ENCODE measurements at regions not wholly inside any gene's neighbourhood (a gene's known extent, or its start where the extent isn't known, plus 50 kb on each side); places are given as distances from the start of the nearest gene placed in this dataset.

DNA sequence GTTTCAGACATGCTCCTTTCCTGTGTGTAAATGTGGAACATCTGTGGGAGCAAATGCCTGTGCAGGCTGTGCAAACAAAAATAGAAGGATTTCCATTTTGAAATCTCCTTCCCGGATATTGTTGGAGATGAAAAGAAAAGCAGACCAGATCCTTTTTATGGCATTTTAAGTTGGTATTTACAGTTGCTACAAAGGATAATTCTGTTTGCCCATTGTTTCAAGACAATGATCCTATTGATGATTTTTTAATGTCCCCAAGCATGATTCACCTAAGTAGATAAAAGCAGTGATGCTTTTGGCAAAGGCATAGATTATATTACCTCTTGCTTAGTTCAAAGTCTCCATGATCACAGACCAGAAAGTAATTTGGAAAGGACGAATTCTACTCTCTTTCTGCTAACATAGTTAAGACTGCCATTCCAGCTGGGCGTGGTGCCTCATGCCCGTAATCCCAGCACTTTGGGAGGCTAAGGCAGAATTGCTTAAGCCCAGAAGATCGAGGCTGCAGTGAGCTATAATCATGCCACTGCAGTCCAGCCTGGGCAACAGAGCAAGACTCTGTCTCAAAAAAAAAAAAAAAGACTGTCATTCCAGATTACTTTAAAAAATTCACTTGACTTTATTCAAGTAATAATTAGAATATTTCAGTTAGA lies 209.6 kb upstream of the SLC39A10 start:
- intact Hi-C loops (cut with micrococcal nuclease; ENCODE audit: unreplicated experiment) = no loop called here
- Histone ChIP-seq H3K4me2 (ENCODE audit: low read length) (no peak overlapping the region), H2AFZ (ENCODE audit: low read length) (no peak overlapping the region)

DNA sequence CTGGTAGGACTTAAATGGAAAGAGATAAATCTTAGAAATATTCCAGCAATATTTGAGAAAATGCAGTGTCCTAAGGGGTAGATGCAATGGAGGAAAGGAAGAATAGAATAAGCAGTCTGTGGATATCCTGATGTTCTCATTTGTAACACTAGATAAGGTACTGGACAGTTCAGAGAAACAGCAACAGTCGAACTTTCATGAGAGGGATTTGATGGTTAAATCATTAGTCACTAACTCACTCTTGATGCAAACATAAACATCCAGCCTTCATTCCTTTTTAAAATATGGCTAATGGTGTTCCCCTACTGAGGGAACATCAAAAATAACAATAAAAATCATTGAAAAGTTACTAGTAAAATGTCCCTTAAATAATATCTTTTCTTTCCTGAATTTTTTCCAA lies 211.4 kb upstream of the SLC39A10 start:
- H3K27ac ChIP-seq (ENCODE audit: low read depth, low read length, poor library complexity, severe bottlenecking) = no peak overlapping the region
- CTCF ChIA-PET (ENCODE audit: unreplicated experiment) = no interaction called here
- no TSS peak for BruUV-seq (replicated peaks)

More for the DNA sequence above, 209.6 kb upstream of the SLC39A10 start:
- BruUV-seq (replicated peaks) = no TSS peak
- no peaks in the 10 kb centered on the region for H3K9me3 ChIP-seq (ENCODE audit: low read length)
- TF ChIP-seq, protein P1, sequence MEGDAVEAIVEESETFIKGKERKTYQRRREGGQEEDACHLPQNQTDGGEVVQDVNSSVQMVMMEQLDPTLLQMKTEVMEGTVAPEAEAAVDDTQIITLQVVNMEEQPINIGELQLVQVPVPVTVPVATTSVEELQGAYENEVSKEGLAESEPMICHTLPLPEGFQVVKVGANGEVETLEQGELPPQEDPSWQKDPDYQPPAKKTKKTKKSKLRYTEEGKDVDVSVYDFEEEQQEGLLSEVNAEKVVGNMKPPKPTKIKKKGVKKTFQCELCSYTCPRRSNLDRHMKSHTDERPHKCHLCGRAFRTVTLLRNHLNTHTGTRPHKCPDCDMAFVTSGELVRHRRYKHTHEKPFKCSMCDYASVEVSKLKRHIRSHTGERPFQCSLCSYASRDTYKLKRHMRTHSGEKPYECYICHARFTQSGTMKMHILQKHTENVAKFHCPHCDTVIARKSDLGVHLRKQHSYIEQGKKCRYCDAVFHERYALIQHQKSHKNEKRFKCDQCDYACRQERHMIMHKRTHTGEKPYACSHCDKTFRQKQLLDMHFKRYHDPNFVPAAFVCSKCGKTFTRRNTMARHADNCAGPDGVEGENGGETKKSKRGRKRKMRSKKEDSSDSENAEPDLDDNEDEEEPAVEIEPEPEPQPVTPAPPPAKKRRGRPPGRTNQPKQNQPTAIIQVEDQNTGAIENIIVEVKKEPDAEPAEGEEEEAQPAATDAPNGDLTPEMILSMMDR (conservative IDR thresholded peaks at IDR 0.05; ENCODE audit: low read length) = no peak
- TF ChIP-seq EZH2phosphoT487 (IDR thresholded peaks at IDR 0.05; ENCODE audit: borderline replicate concordance, low read depth, low read length) = no peak
- H3K4me3 ChIP-seq (ENCODE audit: low read depth, low read length, poor library complexity, severe bottlenecking) = no peak overlapping the region
- no peaks in the 10 kb centered on the region for H3K79me2 ChIP-seq (ENCODE audit: insufficient read depth, low read depth, low read length)
- H3K36me3 ChIP-seq (ENCODE audit: insufficient read depth, low read length) = no peaks in the 10 kb centered on the region
- no peak overlapping the region for H3K27ac ChIP-seq (ENCODE audit: low read depth, low read length, poor library complexity, severe bottlenecking)
- ChIA-PET POLR2A (interaction anchor here (1.3 kb wide), 1 partner anchor 10 kb away, joined by 4 read pairs; no protein-coding TSS in a partner anchor), CTCF (ENCODE audit: unreplicated experiment) (no interaction called here)
- no peaks in the 10 kb centered on the region for H3K9me2 ChIP-seq (ENCODE audit: insufficient read depth, low read length)
- no peak for DNase-seq (ENCODE audit: low spot score)
- no peaks in the 10 kb centered on the region for H3K4me1 ChIP-seq (ENCODE audit: insufficient read depth, low read length, poor library complexity, severe bottlenecking)
- no peaks in the 10 kb centered on the region for H4K20me1 ChIP-seq (ENCODE audit: insufficient read depth, low read length)

DNA sequence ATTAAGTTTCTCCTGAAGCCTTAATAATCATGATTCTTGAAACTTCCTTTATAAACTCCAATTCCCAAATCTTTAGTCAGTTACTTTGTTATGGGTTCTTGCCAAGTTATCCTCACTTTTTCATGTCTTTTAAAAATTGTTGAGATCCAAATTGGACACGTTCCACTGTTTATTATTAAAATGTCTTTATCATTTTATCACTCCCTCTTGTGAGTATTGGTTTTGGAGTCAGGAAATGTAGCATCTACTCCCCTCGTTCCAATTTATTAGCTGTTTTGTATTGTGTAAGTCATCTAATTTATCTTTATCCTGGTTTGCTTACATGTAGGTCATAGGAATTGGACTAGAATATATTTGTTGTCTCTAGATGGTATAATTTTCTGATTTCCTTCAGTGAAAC lies 213.1 kb upstream of the SLC39A10 start:
- Histone ChIP-seq H3K4me2 (ENCODE audit: low read length) (no peak overlapping the region), H3K9me2 (ENCODE audit: insufficient read depth, low read length) (no peaks in the 10 kb centered on the region), H3K79me2 (ENCODE audit: insufficient read depth, low read depth, low read length) (no peaks in the 10 kb centered on the region), H3K27ac (ENCODE audit: low read depth, low read length, poor library complexity, severe bottlenecking) (no peak overlapping the region), H3K4me3 (ENCODE audit: low read depth, low read length, poor library complexity, severe bottlenecking) (no peak overlapping the region), H2AFZ (ENCODE audit: low read length) (no peak overlapping the region), H3K36me3 (ENCODE audit: insufficient read depth, low read length) (no peaks in the 10 kb centered on the region), H4K20me1 (ENCODE audit: insufficient read depth, low read length) (no peaks in the 10 kb centered on the region), H3K4me1 (ENCODE audit: insufficient read depth, low read length, poor library complexity, severe bottlenecking) (no peaks in the 10 kb centered on the region), H3K9me3 (ENCODE audit: low read length) (peaks cover 13% of the 10 kb centered on the region; the same call in 1 of the 2 replicates)
- TF ChIP-seq, protein P1 (conservative IDR thresholded peaks at IDR 0.05; ENCODE audit: low read length) = no peak
- no peak for TF ChIP-seq EZH2phosphoT487 (IDR thresholded peaks at IDR 0.05; ENCODE audit: borderline replicate concordance, low read depth, low read length)
- ChIA-PET POLR2A (no interaction called here), CTCF (ENCODE audit: unreplicated experiment) (no interaction called here)
- no peak for DNase-seq (ENCODE audit: low spot score)
- no TSS peak for BruUV-seq (replicated peaks)
- intact Hi-C loops (cut with micrococcal nuclease; ENCODE audit: unreplicated experiment) = no loop called here

More for the DNA sequence above, 211.4 kb upstream of the SLC39A10 start:
- no peak for DNase-seq (ENCODE audit: low spot score)
- Histone ChIP-seq H3K4me1 (ENCODE audit: insufficient read depth, low read length, poor library complexity, severe bottlenecking) (no peaks in the 10 kb centered on the region), H3K4me3 (ENCODE audit: low read depth, low read length, poor library complexity, severe bottlenecking) (no peak overlapping the region), H3K9me2 (ENCODE audit: insufficient read depth, low read length) (no peaks in the 10 kb centered on the region), H3K9me3 (ENCODE audit: low read length) (peaks cover 13% of the 10 kb centered on the region; the same call in 1 of the 2 replicates), H3K4me2 (ENCODE audit: low read length) (no peak overlapping the region), H3K79me2 (ENCODE audit: insufficient read depth, low read depth, low read length) (no peaks in the 10 kb centered on the region), H3K36me3 (ENCODE audit: insufficient read depth, low read length) (no peaks in the 10 kb centered on the region), H2AFZ (ENCODE audit: low read length) (no peak overlapping the region), H4K20me1 (ENCODE audit: insufficient read depth, low read length) (no peaks in the 10 kb centered on the region)
- intact Hi-C loops (cut with micrococcal nuclease; ENCODE audit: unreplicated experiment) = no loop called here
- POLR2A ChIA-PET = no interaction called here
- TF ChIP-seq EZH2phosphoT487 (IDR thresholded peaks at IDR 0.05; ENCODE audit: borderline replicate concordance, low read depth, low read length) = no peak
- TF ChIP-seq, protein P1 (conservative IDR thresholded peaks at IDR 0.05; ENCODE audit: low read length) = no peak
